NOMO-1 treated with dmso at 0.1 percent for 144 hours (cell line): ENCODE measurements at regions not wholly inside any gene's neighbourhood (a gene's known extent, or its start where the extent isn't known, plus 50 kb on each side); places are given as distances from the start of the nearest gene placed in this dataset.

Source experiments
- DNase-seq: peaks from one replicate; lab custom pipeline; 2025; ENCODE audit not compliant: unreplicated experiment; lab: John Stamatoyannopoulos, UW

DNA sequence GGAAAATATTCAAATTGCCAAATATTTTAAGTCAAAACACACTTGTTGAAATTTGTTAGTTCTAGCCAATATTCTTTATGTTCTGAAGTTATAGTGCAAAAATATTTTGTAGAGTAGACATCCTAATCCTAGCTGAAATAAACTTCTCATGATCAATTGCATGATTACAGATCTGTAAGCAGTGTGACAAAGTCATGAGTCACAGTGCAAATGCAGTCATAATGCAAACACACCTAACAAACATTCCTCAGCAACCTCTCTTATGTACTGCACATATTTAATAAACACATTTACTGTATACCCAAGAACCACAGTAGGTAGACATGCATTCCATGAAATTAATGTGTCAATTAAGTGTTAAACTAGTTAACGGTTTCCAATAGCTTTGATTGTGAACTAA, 1857.4 kb downstream of the NCAM2 start:
- DNase-seq: no peak

DNA sequence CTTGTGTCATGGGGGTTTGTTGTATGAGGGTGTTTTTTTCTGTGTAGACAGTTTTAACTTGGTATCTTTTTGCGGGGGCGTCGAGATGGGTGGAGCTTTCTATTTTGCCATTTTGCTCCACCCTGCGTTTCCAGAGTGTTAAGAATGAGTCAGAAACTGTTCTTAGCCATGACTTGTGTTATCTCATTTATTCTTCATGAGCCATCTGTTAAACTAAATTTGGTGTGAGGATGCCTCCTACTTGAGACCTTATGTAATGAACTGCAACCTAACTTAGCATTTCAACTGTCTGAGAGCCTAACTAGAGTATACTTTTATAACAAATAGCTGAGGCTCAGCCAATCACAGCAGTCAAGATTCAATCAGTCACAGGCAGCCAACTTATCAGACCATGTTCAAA, 1873.5 kb downstream of the NCAM2 start:
- DNase-seq: no peak

DNA sequence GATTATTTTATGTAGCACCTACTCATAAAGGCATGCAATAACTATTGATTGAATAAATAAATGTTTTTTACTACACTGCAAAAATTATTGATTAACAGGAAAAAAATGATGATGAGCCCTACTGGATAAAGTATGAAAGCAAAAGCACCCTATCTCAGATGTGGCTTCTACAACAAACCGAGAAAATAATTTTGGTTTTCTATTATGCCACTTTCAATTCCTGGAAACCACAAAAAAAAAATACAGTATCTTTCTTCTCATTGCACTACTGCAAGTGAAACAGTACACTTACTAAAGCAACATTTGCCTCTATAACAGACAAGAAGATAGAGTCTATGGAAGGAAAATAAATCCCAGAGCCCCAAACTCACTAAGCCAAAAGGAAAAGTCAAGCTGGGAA, 1882.4 kb downstream of the NCAM2 start:
- no peak for DNase-seq

DNA sequence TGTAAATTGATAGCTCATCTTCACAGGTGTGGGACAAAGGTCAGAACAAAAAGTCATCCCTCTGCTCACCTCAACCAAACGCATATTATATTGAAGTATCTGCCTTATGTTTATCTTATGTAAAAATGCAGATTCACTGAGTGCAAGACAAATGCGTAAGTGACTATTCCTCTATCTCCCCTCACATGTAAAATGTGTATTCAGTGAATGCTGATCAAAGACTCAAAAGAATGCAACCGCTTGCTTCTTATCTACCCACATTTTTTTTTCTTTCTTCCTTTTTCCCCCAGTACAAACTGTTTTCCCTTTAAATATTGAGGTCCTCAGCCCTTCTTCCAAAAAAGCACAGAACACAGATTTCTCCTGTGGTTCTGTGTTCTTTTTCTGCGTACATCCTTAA, 1882.9 kb downstream of the NCAM2 start:
- DNase-seq: no peak

DNA sequence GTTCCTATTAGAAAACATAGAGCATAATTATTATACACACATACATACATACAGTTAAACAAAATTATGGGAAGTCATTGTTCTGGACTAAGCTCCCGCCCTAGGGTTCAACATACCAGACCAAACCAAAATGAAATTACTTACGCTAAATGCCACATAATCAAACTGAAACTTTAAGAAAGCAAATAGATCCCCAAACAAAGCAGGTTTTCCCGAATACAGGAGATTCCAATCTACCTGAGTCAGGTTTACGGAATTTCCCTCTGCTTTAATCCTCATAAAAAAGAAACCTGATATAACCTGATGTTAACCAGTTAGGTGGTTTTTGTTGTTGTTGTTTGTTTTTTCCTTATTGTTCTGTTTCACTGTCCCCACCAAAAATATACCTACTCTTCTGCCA, 1886.9 kb downstream of the NCAM2 start:
- DNase-seq: no peak

DNA sequence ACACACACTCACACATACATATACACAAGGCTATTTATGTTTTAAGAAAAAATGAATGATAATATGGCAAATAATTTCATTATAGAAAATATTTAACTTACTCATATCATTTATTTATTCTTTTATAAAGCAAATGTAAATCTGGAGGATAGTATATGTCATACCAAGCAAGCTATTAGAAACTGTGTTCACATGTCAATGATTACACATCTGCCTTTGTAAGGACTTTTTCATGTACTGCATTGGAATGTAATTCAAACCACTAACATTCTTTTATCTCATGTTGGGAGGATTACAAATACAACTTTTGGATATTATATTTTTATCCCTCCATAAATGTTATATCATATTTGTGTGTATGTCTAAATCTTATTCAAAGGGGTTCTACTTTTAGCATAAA, 1887.4 kb downstream of the NCAM2 start:
- no peak for DNase-seq

DNA sequence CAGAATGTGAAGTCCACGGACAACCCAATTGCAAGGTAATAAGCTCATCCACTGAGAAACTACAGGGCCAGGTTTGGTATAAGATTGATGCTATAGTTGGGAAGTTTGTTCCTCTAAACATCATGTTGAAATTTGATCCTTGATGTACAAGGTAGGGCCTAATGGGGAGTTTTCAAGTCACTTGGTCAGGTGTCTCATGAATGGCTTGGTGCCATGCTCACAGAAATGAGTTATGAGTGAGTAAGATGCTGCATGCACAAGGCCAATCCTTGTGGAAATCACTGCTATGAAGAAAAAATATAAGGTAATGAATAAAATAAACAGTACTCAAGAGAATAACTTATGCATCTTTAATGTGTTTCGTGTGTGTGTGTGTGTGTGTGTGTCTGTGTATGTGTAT, 1891.2 kb downstream of the NCAM2 start:
- DNase-seq: no peak

DNA sequence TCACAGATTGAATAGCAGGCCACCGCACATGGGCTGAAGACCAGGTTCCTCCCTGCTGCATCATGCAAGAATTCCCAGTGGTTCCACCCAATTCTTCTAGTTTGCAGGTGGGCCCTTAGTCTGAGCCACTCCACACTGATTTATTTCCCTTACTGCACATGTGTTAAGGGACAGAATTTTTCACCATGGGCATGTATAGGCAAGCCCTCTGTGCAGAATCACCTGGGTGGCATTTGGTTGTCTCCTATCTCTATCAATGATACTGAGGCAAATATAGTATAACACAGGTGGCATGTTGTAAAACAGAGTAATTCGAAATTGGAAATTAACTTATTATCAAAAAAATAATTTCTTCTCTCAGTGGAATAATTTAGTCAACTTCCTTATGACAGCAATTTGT, 1892.4 kb downstream of the NCAM2 start:
- DNase-seq: no peak

DNA sequence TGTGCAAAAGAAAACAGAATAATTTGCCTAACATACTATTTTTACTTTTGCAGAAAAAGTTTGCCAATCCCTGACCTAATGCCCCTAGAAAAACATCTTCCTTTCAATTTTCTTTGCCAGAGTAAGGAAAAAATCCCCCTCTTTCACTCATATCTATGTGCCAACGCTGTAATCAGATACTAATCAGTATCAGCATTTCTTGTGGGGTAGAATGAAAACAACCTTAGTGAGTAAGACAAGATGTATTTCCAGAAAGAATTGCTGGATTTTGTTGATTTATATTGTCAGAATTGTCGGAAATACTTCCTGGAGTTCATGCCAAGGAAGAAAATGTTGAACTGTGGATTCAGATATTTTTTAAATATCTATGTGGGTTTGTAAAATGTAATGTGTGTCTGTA, 1893.8 kb downstream of the NCAM2 start:
- no peak for DNase-seq

DNA sequence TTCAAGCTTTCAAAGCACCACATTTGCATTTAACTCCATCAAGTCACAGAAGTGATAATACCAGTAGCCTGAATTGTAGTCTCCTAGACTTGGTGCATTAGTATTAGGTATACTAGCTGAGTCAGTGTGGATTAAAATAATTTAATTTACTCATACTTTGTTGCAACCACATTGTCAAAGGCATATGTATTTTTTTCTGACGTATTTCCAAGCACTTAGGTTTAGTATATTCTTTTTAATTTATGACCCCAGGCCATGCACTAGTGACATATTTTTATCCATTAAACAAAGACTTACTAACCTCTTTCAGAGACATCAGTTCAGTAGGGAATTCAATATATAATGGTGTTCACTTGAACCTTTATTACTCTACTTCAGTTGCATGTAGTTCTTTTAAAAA, 1894.5 kb downstream of the NCAM2 start:
- DNase-seq: no peak

DNA sequence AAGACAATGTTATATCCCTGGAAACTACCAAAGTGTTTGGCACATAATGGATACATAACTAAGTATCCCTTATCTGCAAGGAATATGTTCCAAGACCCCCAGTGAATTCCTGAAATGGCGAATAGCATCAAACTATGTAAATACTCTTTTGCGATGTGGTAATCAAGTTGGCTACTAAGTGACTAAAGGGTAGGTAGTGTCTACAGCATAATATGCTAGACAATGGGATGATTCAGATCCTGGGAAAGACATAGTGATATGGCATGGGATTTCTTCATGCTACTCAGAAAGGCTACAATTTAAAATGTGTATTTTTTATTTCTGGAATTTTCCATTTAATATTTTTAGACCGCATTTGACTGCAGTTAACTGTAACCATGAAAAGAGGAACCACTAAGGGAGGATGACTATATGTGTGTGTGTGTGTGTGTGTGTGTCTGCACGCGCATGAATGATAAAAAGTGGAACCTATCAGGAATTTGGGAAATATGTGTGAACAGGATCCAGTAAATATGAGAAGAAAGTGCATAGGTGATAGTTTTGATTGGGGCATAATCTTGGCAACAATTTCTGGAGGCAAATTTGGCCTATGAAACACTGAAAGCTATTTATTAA, 1899.9 kb downstream of the NCAM2 start:
- DNase-seq: no peak

DNA sequence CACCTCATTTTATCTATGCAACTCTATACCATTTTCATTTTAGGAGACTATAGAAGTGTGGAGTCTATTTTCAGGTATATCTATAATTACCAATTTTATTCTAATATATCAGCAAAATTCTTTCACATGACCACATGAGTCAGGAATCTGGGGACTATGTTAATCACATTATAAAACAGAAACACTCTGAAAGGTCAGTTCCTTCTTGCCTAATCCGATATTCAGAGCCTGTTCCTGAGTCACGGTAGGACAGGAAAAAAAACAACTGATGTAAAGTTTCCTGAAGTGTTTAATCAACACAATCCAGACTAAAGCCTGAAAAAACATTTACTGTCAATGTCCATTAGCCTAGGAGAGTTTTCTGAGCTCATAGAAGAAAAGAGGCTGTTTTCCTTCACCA, 1902.3 kb downstream of the NCAM2 start:
- no peak for DNase-seq

DNA sequence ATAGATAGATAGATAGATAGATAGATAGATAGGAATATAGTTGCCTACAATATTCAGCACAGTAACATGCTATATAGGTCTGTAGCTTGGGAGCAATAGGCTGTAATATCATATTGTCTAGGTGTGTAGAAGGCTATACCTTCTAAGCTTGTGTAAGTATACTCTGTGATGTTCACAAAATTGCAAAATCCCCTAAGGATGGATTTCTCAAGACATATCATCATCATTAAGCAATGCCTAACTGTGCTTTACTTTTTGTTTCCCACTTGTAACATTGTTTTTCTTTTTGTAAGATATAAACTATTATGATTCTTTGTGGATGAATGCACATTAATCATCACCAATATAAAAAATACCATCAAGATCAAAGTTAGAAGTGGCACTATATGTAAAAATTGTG, 1905.6 kb downstream of the NCAM2 start:
- DNase-seq: no peak

DNA sequence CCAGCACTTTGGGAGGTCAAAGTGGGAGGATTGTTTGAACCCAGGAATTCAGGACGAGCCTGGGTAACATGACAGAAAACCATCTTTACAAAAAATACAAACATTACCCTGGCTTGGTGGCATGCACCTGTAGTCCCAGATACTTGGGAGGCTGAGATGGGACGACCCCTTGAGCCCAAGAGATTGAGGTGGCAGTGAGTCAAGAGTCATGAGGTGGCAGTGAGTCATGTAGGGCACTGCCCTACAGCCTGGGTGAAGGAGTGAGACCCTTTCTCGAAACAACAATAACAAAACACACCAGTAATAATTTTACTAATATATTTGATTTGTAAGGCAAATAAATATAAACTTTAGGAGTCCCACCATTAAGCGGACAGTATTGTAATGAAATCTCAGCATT, 1906.2 kb downstream of the NCAM2 start:
- DNase-seq: no peak

DNA sequence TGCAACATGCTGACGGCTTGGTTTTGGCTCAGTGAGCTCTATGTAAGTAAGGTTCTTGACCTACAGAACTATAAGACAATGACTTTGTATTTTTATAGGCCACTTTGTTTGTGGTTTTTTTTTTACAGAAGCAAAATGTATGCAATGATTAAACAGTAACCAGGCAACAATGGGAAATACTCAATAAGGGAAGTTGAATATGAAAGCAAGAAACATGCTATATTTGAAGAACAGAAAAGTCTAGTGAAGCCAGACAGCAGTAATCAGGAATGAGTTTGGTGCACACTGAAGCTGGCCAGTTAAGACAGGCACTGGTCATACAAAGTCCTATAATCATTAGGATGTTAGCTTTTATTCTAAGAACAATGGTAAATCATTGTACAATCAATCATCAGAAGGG, 1926.8 kb downstream of the NCAM2 start:
- DNase-seq: no peak

DNA sequence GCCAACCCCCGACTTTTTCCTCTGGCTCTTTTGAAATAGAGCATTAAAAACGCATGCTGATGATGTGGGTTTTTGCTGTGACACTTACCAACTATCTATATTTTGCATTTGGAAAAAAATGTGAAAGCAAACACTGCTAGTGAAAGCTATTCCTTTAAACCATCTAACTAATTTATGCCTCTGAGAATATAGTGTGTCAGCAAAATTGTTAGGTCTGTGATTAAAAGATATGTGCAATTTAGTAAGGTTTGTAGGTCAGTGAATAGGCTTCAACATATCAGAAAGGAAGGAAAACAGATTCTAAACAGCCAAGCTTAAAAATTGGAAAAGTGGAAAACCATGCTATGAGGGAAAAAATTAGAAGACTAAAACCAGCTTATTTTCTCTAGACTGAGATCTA, 1929.3 kb downstream of the NCAM2 start:
- no peak for DNase-seq

DNA sequence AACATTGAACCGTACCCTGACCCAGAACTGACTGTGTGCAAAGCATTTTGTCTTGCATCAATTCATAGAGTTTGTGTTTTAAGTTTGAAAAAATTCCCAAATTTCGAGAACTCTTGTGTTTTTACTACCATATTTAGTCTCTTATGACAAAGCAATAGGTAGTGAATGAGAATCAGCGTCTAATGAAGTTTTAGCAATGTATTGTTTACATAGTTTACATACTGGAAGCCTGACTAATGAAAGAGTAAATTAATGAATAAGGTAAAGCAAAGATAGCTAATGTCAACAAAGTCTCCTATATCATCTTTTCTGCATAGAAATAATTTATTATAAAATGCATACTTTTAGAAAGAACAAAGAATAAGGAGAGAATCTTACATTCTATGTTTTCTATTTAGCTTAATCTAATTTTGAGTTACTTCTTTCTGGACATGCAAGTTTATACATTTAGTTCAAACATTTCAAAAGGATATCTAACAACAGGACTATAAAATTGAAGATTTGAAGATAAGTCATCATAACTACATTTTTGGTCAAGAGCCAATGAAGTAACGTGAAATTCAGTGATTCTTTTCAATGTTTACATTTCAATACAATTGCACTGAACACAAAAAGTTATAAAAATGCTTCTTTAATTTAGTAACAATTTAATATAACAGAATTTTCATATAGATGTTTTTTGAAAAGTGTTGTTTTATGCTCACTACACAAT, 1943.7 kb downstream of the NCAM2 start:
- DNase-seq: no peak

DNA sequence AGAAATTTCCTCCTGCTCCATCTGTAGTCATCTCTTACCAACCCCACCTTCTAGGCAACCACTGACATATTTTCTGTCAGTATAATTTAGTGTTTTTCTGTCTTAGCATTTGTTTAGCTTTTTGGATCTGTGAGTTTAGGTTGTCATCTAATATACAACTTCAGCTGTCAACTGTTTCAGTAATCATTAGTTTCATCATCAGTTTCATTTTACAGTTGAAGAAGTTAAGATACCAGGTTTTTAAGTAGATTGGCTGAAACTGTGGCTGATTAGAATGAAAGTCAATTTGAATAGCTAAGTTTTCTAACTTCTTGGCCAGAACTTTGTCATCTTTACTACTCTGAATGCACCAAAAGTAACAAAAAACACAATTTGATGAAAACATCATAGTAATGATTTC, 1957.3 kb downstream of the NCAM2 start:
- DNase-seq: no peak

DNA sequence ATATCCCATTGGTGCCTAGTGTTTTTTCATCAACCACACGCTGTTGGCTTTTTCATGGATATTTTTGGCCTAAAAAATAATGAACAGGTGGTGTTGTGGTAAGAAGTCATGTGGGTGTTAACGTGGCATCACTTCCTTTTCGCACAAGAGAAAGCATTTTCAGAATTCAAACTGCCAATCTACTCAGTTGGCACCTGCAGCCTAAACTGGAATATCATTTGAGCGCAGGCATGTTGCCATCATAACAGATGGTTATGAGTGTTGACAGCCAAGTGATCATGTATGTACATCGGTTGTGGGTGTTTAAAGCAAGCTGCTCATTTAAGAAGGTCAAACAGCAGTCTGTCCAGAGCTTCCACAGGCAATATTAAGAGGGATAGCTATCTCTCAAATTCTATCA, 1963.0 kb downstream of the NCAM2 start:
- DNase-seq: no peak

DNA sequence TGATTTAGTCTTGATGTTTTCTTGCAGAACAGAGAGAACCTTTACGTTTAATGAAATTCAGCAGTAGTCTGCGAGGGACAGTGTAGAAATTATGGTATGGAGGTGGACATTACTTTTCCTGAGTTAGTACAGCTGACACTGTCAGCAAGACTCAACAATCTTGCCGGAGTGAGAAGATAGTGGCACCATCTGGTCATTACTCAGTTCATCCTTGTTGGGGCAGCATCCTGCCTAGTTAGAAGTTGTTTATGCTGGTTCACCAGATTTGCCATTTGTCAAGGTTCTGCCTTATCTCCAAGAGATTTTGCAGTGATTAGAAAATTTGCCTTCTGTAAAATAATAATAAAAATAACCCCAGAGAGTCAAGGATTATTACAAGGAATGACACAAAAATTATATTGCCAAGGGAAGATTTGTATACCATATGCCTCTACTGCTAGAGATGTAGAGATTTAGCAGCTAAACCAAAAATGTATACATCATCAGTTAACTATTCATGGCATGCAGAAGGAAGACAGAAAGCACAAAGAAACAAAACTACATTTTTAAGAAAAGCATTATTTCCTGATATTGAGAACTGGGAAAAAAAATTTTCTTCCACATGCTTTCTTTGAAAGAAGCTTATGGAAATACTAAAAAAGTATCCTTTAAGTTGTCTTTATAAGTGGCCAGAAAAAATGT, 1967.4 kb downstream of the NCAM2 start:
- no peak for DNase-seq

DNA sequence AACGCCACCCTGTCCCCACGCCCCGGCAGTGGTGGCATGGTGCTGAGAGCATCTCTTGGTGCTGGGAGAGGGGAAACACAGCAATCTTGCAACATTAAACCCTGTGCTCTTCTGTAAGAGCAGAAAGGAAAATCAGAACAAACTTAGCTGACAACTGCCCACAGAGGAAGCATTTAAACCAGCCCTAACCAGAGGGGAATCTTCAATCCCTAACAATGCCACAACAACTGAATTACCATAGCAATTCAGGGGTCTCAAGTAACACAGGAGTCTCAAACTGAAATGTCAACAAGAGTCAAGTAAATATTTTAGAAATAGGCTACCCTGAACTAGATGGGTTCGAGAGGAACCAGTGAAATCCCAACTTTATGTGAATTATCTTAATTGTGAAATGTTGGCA, 1983.6 kb downstream of the NCAM2 start:
- DNase-seq: no peak

DNA sequence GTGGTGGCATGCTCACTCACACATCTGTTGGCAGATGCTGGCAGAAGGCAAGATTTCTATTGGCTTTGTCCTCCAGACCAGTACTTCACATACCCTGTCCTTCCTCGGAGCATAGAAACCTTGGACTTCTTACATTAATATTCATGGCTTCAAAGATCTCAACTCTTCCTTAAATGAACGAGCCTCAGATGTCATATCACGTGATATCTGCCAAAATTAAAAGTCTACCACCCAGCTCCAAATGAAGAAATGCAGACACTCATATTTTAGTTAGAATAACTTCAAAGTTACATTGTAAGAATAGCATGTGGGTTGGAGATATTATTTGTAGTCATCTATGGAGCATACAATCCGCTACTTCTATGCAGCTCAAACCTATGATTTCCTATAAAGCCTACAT, 1994.9 kb downstream of the NCAM2 start:
- no peak for DNase-seq
